GM12878 (cell line): ENCODE measurements at regions not wholly inside any gene's neighbourhood (a gene's known extent, or its start where the extent isn't known, plus 50 kb on each side); places are given as distances from the start of the nearest gene placed in this dataset.

ENCODE experiments used
- ASH2L ChIP-seq: fragments of 300-600, 200-600 bp; sonication (generic); IDR thresholded peaks from 2 replicates; pipeline ENCODE4 v1.6.1; 2017; ENCODE audit warnings: low read depth, mild to moderate bottlenecking, borderline replicate concordance
- BHLHE40 ChIP-seq, 2 experiments: fragments of 450-650 bp in 1 of 2; IDR thresholded peaks; 2 replicates each; pipeline ENCODE4 v1.6.1; 2011 to 2017; ENCODE audit warnings: low read depth in 2 of 2, borderline replicate concordance in 1 of 2, improper control_type of control experiment in 1 of 2, low read length in 1 of 2, mild to moderate bottlenecking in 1 of 2
- CTCF ChIP-seq, 3 experiments: IDR thresholded peaks in 2 of 3; conservative IDR thresholded peaks in 1 of 3; 2 replicates each; pipeline ENCODE4 v1.5.1; 2011; ENCODE audit warnings: low read depth in 3 of 3, low read length in 3 of 3, mild to moderate bottlenecking in 3 of 3, control low read depth in 2 of 3, moderate library complexity in 2 of 3, inconsistent platforms in 1 of 3, mixed read lengths in 1 of 3; ENCODE audit not compliant: control insufficient read depth in 2 of 3, insufficient read depth in 1 of 3; ENCODE audit errors: extremely low read depth in 1 of 3
- FOXM1 ChIP-seq: IDR thresholded peaks from 2 replicates; pipeline ENCODE4 v1.6.1; 2012; ENCODE audit warnings: low read depth, mild to moderate bottlenecking, inconsistent platforms, low read length, moderate library complexity
- KAT2A ChIP-seq: conservative IDR thresholded peaks from 2 replicates; pipeline ENCODE4 v1.6.1; 2011; ENCODE audit warnings: low read depth, low read length; ENCODE audit not compliant: control insufficient read depth
- RAD21 ChIP-seq: IDR thresholded peaks from 2 replicates; pipeline ENCODE4 v1.6.1; 2011; ENCODE audit warnings: mild to moderate bottlenecking, low read depth, low read length, moderate library complexity; ENCODE audit not compliant: insufficient read depth
- SUZ12 ChIP-seq: fragments of 200-600 bp; sonication (generic); IDR thresholded peaks from one replicate; pipeline ENCODE4 v1.6.1; 2018; ENCODE audit warnings: antibody characterized with exemption, mild to moderate bottlenecking; ENCODE audit not compliant: unreplicated experiment
- TCF12 ChIP-seq: IDR thresholded peaks from 2 replicates; pipeline ENCODE4 v1.6.1; 2011; ENCODE audit warnings: low read depth, mild to moderate bottlenecking, low read length
- YY1 ChIP-seq: IDR thresholded peaks from 2 replicates; pipeline ENCODE4 v1.6.1; 2011; ENCODE audit warnings: low read depth, mild to moderate bottlenecking, low read length
- ZBED1 ChIP-seq: IDR thresholded peaks from 2 replicates; pipeline ENCODE4 v1.6.1; 2016; ENCODE audit warnings: borderline replicate concordance

GRCh38 chrX:42686296-42686695, 91.7 kb downstream of the PPP1R2C start:
- no peak for TF ChIP-seq ASH2L
- TF ChIP-seq YY1, result no peak
- TF ChIP-seq RAD21, result no peak
- no peak for TF ChIP-seq CTCF (IDR thresholded peaks at IDR 0.05 in 2 of 3, conservative IDR thresholded peaks at IDR 0.05 in 1 of 3; ENCODE audit: control insufficient read depth in 2 of 3, extremely low read depth in 1 of 3, insufficient read depth in 1 of 3, low read depth in 3 of 3, low read length in 3 of 3)
- no peak for TF ChIP-seq FOXM1
- no peak for TF ChIP-seq SUZ12
- no peak for TF ChIP-seq BHLHE40 (IDR thresholded peaks at IDR 0.05; ENCODE audit: borderline replicate concordance in 1 of 2, low read depth in 2 of 2, low read length in 1 of 2)
- TF ChIP-seq TCF12, result no peak
- TF ChIP-seq KAT2A, result no peak
- TF ChIP-seq ZBED1, result no peak
